AG10803 (cell line): ENCODE measurements at regions not wholly inside any gene's neighbourhood (a gene's known extent, or its start where the extent isn't known, plus 50 kb on each side); places are given as distances from the start of the nearest gene placed in this dataset.

Experiments used
- DNase-seq: peaks from one replicate; pipeline ENCODE4 v3.0.0; 2010; ENCODE audit warnings: low read depth
- H3K4me3 ChIP-seq: 2 replicates; pipeline ENCODE4 v1.5.1; 2011; ENCODE audit warnings: mild to moderate bottlenecking, low read length, control low read depth
- TF ChIP-seq, protein P1 (sequence below): conservative IDR thresholded peaks from 2 replicates; pipeline ENCODE4 v1.5.1; 2011; ENCODE audit warnings: mild to moderate bottlenecking, low read length, control low read depth, inconsistent platforms

DNA sequence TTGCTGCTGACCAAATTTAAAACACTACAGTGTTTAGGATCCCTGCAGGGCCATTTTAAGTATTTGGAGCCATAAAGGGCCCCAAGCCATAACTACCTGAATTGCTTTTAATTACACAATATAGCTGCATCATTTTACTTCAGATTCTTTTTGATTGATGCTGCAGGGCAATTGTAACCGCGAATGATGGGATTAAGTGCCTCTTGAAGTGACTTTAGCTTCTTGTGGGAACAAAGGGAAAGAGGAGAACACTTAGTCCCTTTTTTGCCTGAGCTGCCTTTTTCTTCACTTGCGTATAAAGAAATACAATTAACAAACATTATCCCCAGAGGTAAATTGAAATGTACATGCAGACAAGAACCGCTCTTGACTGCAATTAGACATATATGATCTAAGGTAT, 228.5 kb downstream of the ZIC5 start:
- no peak overlapping the region for H3K4me3 ChIP-seq

DNA sequence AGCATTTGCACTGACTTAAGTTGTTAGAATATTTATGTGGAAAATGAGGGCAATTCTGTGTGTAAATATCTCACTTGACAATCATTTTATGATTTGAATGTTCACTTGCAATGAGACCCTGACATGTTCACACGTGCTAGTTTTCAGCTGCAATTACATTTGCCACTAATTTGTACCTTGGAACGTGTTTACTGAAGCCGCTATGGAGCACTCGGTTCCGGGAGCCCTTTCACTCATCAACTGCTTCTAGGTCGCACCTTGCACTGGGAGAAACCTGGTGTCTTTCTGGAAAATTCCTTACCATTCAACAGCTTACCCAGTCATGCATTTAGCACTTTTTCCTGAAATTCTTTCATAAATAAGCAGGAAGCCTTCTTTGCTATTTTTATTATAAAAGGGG, 229.6 kb downstream of the ZIC5 start:
- TF ChIP-seq, protein P1, sequence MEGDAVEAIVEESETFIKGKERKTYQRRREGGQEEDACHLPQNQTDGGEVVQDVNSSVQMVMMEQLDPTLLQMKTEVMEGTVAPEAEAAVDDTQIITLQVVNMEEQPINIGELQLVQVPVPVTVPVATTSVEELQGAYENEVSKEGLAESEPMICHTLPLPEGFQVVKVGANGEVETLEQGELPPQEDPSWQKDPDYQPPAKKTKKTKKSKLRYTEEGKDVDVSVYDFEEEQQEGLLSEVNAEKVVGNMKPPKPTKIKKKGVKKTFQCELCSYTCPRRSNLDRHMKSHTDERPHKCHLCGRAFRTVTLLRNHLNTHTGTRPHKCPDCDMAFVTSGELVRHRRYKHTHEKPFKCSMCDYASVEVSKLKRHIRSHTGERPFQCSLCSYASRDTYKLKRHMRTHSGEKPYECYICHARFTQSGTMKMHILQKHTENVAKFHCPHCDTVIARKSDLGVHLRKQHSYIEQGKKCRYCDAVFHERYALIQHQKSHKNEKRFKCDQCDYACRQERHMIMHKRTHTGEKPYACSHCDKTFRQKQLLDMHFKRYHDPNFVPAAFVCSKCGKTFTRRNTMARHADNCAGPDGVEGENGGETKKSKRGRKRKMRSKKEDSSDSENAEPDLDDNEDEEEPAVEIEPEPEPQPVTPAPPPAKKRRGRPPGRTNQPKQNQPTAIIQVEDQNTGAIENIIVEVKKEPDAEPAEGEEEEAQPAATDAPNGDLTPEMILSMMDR = no peak
- no peak overlapping the region for H3K4me3 ChIP-seq
- DNase-seq = no peak

More for the DNA sequence above, 228.5 kb downstream of the ZIC5 start:
- TF ChIP-seq, protein P1 = no peak
- no peak for DNase-seq

DNA sequence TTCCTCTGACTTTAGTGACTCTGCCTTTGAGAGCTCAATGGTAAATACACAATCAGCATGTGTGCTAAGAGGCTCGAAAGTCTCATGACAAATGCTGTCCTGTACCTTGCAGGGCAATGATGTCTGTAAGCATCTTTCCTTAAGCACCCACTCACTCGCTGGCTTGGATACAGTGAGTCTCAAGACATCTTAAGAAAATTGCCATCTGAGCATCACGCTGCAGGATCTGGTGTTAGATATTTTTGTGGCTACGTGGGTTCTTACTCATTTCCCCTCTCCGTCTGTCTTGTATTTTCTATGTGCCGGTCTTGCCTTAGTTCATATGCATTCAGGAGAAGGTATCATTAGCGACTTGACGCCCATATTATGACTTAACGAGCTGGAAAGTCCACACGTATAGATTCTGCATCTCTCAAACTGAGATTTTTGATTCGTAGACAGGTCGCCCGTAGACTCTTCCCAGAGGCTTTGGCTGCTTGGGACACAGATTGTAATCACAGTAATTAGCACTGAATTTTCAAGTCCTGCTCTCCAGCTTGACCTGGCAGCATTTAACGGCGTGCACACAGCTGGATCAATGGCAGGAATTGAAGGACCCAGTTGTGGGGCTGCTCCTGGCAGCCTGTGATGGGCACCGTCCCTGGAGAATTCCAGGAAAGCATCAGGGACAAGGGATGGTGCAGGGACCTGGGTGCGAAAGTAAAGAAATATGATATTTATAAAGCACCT, 231.2 kb downstream of the ZIC5 start:
- DNase-seq = peak; percentile 7
- H3K4me3 ChIP-seq = no peak overlapping the region
- TF ChIP-seq, protein P1 = no peak

DNA sequence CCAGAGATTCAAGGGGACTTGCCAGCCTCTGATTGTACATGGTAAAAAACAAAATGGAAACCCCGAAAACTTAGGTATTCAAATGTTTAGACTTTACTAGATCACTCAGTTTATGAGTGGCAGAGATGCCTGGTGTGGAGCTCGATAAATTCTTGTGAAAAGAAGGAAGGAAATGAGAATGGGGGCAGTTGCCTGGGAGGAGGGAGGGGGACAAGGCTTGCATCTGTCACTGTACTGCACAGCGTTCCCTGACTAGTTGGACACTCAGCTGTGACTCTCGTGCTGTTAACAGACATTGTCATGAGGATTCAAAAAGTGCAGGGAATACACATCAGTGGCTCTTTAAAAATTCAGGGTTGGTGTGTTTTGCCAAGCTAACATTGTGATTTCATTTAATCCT, 232.9 kb downstream of the ZIC5 start:
- DNase-seq = no peak
- H3K4me3 ChIP-seq = no peak overlapping the region
- TF ChIP-seq, protein P1 = no peak

DNA sequence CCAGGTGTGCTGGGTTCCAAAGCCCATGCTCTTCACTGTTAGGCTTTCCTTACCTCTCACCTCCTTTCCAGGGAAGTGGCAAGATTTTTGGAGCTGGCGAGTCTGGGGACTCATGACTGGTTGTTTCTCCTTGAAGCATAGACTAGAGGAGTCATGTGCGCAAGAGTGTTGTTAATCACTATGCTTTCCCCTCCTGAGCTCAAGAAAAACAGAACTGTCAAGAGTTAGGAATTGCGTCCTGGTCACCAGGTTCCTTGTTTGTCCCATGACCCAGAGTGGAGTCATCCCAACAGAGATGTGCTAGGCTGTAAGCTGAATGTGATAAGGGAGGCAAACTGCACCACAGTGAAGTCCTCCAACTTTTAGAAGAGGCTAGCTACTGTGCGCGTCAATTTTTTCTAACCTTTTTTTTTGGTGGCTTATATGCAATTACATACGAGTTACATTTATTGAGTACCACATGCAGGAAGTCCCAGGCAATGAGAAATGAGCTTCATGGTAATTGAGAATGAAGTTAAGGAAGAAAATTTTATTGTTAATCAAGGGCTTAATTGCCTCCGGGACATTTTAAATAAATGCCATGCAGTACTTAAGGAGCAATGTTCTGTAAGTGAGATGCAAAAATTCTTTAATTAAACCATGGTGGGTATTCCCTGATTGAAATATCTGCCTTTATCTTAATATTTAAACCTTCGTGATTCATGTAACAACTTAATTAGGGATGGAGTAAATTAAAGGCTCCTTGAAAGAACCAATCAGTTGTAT, 233.9 kb downstream of the ZIC5 start:
- TF ChIP-seq, protein P1 = no peak
- no peak overlapping the region for H3K4me3 ChIP-seq
- DNase-seq = no peak

DNA sequence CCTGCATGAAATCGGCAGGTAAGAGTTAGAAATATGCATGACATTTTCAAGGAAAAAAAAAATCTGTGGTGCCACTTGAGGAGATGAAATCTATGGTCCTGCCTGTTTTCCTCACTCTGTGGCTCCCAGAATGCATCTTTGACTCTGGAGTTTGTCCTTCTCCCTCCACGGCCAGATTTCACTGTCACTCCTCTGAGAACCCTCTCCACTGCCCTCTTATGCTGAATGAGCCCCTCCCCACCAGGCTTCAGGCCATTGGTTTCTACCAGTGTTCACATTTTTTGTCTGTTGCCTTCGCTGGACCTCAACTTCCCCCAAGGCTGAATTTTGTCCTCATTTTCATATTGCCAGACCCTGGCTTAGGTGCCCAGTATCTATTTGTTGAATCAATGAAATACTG, 235.0 kb downstream of the ZIC5 start:
- TF ChIP-seq, protein P1 = no peak
- DNase-seq = no peak
- H3K4me3 ChIP-seq = no peak overlapping the region
